K562 (cell line): ENCODE measurements at regions not wholly inside any gene's neighbourhood (a gene's known extent, or its start where the extent isn't known, plus 50 kb on each side); places are given as distances from the start of the nearest gene placed in this dataset.

Experiments used
- ATAC-seq: fragments of 200-7000 bp; cut with Tn5 transposase; 3 replicates; pipeline ENCODE4 v1.9.1; 2020; ENCODE audit warnings: moderate library complexity
- BruUV-seq: library from RNA; stranded (reverse); fragments of 400-500 nt; replicated peaks from 2 replicates; lab custom pipeline; 2021; lab: Mats Ljungman, UMichigan
- CTCF ChIA-PET: fragments of 300-600 bp; formaldehyde crosslinking; extraction: SDS; loops from one replicate; lab custom pipeline; 2021; ENCODE audit warnings: low intra/inter-chr PET ratio; lab: Yijun Ruan, JAX
- POLR2A ChIA-PET: fragments of 300-600, 350-650 bp; sonication (Branson Sonifier 250); formaldehyde crosslinking; extraction: SDS; loops from one replicate; lab custom pipeline; 2021; ENCODE audit warnings: antibody characterized with exemption, inconsistent platforms; lab: Yijun Ruan, JAX
- DNase-seq, 4 experiments: peaks; one replicate each; pipeline versions ENCODE4 v3.0.0 to v3.0.0-alpha.2; 2011 to 2018; ENCODE audit warnings: low spot score in 3 of 4, mixed read lengths in 3 of 4; ENCODE audit errors: extremely low read depth in 1 of 4
- FAIRE-seq: peaks from 2 replicates; lab custom pipeline; 2011; peaks lifted over from hg19 to GRCh38; lab: Jason Lieb, UNC
- H2AFZ ChIP-seq: 2 replicates; pipeline ENCODE4 v1.6.0; 2011; ENCODE audit warnings: low read depth, low read length, control low read depth, inconsistent platforms
- H3K27ac ChIP-seq: fragments of 200-600 bp; 3 replicates; pipeline ENCODE4 v1.8.0; 2011; ENCODE audit warnings: low read depth, mild to moderate bottlenecking, control low read depth, inconsistent platforms, low read length, moderate library complexity, mixed read lengths; ENCODE audit errors: extremely low read depth
- H3K27me3 ChIP-seq, 2 experiments: fragments of 300-600 bp in 1 of 2; 2 replicates in 1 of 2; 3 replicates in 1 of 2; pipeline versions ENCODE4 v1.6.0 to v1.8.0; 2011; ENCODE audit warnings: inconsistent platforms in 2 of 2, low read length in 2 of 2, mild to moderate bottlenecking in 1 of 2, mixed read lengths in 1 of 2, moderate library complexity in 1 of 2; ENCODE audit not compliant: control insufficient read depth in 2 of 2, insufficient read depth in 2 of 2
- H3K36me3 ChIP-seq: fragments of 300-600 bp; 3 replicates; pipeline ENCODE4 v1.8.0; 2011; ENCODE audit warnings: mild to moderate bottlenecking, low read length, inconsistent platforms; ENCODE audit not compliant: control insufficient read depth, insufficient read depth
- H3K4me1 ChIP-seq, 2 experiments: fragments of 200-600 bp in 1 of 2; replicated peaks in 1 of 2; 2 replicates in 1 of 2; 3 replicates in 1 of 2; pipeline versions ENCODE4 v1.5.1 to v1.8.0; 2011; ENCODE audit warnings: inconsistent platforms in 2 of 2, low read length in 2 of 2, mild to moderate bottlenecking in 1 of 2, mixed read lengths in 1 of 2, moderate library complexity in 1 of 2; ENCODE audit not compliant: control insufficient read depth in 2 of 2, insufficient read depth in 2 of 2
- H3K4me2 ChIP-seq: 2 replicates; pipeline ENCODE4 v1.6.1; 2011; ENCODE audit warnings: low read length, control low read depth, inconsistent platforms, mixed read lengths; ENCODE audit not compliant: insufficient read depth
- H3K4me3 ChIP-seq: fragments of 200-600 bp; sonication (generic), shearing (Covaris generic); 2 replicates; pipeline ENCODE4 v1.5.1; 2016; ENCODE audit warnings: control low read depth, inconsistent platforms
- H3K79me2 ChIP-seq: fragments of 200-600 bp; 3 replicates; pipeline ENCODE4 v1.8.0; 2011; ENCODE audit warnings: low read length, inconsistent platforms; ENCODE audit not compliant: control insufficient read depth, insufficient read depth
- H3K9ac ChIP-seq, 2 experiments: 2 replicates each; pipeline versions ENCODE4 v1.6.0 to v1.6.1; 2011; ENCODE audit warnings: low read depth in 2 of 2, low read length in 2 of 2, control low read depth in 1 of 2, inconsistent platforms in 1 of 2, mild to moderate bottlenecking in 1 of 2, mixed read lengths in 1 of 2; ENCODE audit not compliant: insufficient read depth in 1 of 2
- H3K9me1 ChIP-seq: one replicate; pipeline ENCODE4 v1.6.0; 2011; ENCODE audit warnings: inconsistent platforms, mild to moderate bottlenecking, low read length, moderate library complexity; ENCODE audit not compliant: control insufficient read depth, insufficient read depth
- H3K9me3 ChIP-seq: replicated peaks from 2 replicates; pipeline ENCODE4 v1.5.1; 2011; ENCODE audit warnings: low read depth, low read length, inconsistent platforms; ENCODE audit not compliant: control insufficient read depth, insufficient read depth
- H4K20me1 ChIP-seq: replicated peaks from 2 replicates; pipeline ENCODE4 v1.6.1; 2011; ENCODE audit warnings: low read length, inconsistent platforms, mixed read lengths; ENCODE audit not compliant: control insufficient read depth, insufficient read depth
- EHMT2 ChIP-seq: fragments of 450-650 bp; IDR thresholded peaks from 2 replicates; pipeline ENCODE4 v1.6.1; 2018; ENCODE audit warnings: antibody characterized with exemption
- EP300 ChIP-seq: IDR thresholded peaks from 2 replicates; pipeline ENCODE4 v1.6.1; 2012; ENCODE audit warnings: low read length, improper control_type of control experiment
- PML ChIP-seq: IDR thresholded peaks from 2 replicates; pipeline ENCODE4 v1.6.1; 2012; ENCODE audit warnings: low read length, inconsistent platforms
- SAP30 ChIP-seq: fragments of 200-600 bp; sonication (generic); IDR thresholded peaks from 2 replicates; pipeline ENCODE4 v1.6.1; 2012; ENCODE audit warnings: borderline replicate concordance, low read depth, mild to moderate bottlenecking, moderate library complexity, low read length, control low read depth, inconsistent platforms; ENCODE audit not compliant: insufficient read depth, poor library complexity, severe bottlenecking
- TEAD2 ChIP-seq: fragments of 450-650 bp; IDR thresholded peaks from 2 replicates; pipeline ENCODE4 v1.6.1; 2016; ENCODE audit warnings: missing genetic modification characterization, control low read depth, missing compliant biosample characterization
- ZNF354B ChIP-seq: fragments of 250-450 bp; sonication (Bioruptor Pico); IDR thresholded peaks from 2 replicates; pipeline ENCODE4 v1.4.0; 2020
- WGBS: fragments of 100-300 bp; shearing (Covaris generic); methylation state at CpG from one replicate; pipeline ENCODE4 v1.1.6; 2016; ENCODE audit warnings: low coverage, mixed read lengths; ENCODE audit not compliant: insufficient coverage; ENCODE audit errors: missing lambda C conversion rate; 5-methylcytosine and 5-hydroxymethylcytosine counted together
- in situ Hi-C: fragments of 300-500 bp; cut with MboI; formaldehyde crosslinking; loops from 4 replicates; pipeline ENCODE4 v1.15.0; 2018; ENCODE audit warnings: inconsistent platforms, mixed read lengths
- intact Hi-C: fragments of 100-400 bp; cut with micrococcal nuclease; formaldehyde crosslinking; loops from 2 replicates; pipeline ENCODE4 v1.14.2; 2022

GRCh38 chr2:167834707-167835106 is 412.7 kb downstream of the STK39 start:
- no peaks in the 10 kb centered on the region for H3K4me1 ChIP-seq
- no peak overlapping the region for H3K27ac ChIP-seq
- peaks cover 7% of the 10 kb centered on the region; the same call in 2 of the 3 replicates for H3K79me2 ChIP-seq
- no peaks in the 10 kb centered on the region for H3K9me3 ChIP-seq
- no TSS peak for BruUV-seq
- H3K4me3 ChIP-seq: no peak overlapping the region
- FAIRE-seq: no peak
- H3K4me2 ChIP-seq: no peak overlapping the region
- WGBS: 86% methylated on average over 5 of the region's 5 CpGs
- POLR2A ChIA-PET: interaction anchor here (1.2 kb wide), 1 partner anchor 14 kb away, joined by 3 read pairs; no protein-coding TSS in a partner anchor
- H3K36me3 ChIP-seq: peaks cover 42% of the 10 kb centered on the region
- CTCF ChIA-PET: no interaction called here
- no peak overlapping the region for H3K9ac ChIP-seq
- no peaks in the 10 kb centered on the region for H3K27me3 ChIP-seq
- TF ChIP-seq EP300: no peak
- no peak for TF ChIP-seq EHMT2
- TF ChIP-seq PML: no peak
- TF ChIP-seq TEAD2: no peak
- TF ChIP-seq, all 486 proteins: peak for 0
- H3K9me1 ChIP-seq: no peaks in the 10 kb centered on the region
- intact Hi-C loops: no loop called here
- no peaks in the 10 kb centered on the region for H4K20me1 ChIP-seq
- in situ Hi-C loops: no loop called here
- no peak overlapping the region for H2AFZ ChIP-seq
- DNase-seq (no peak), ATAC-seq (no peak)

GRCh38 chr2:167833294-167833693 is 414.1 kb downstream of the STK39 start:
- FAIRE-seq (no peak), DNase-seq (no peak), ATAC-seq (no peak)
- no peak overlapping the region for H3K4me3 ChIP-seq
- H4K20me1 ChIP-seq: no peaks in the 10 kb centered on the region
- H3K9me3 ChIP-seq: no peaks in the 10 kb centered on the region
- H3K36me3 ChIP-seq: peaks cover 54% of the 10 kb centered on the region
- H3K27ac ChIP-seq: no peak overlapping the region
- no peak overlapping the region for H2AFZ ChIP-seq
- no TSS peak for BruUV-seq
- WGBS: 85% methylated on average over 4 of the region's 4 CpGs
- intact Hi-C loops (no loop called here), in situ Hi-C loops (no loop called here)
- no peaks in the 10 kb centered on the region for H3K4me1 ChIP-seq
- ChIA-PET CTCF (no interaction called here), POLR2A (interaction anchor here (0.7 to 1.5 kb wide), 3 partner anchors 9 to 12 kb away, joined by 3 to 5 read pairs (median 3); no protein-coding TSS in a partner anchor)
- no peak overlapping the region for H3K9ac ChIP-seq
- H3K4me2 ChIP-seq: no peak overlapping the region
- no peak for TF ChIP-seq SAP30
- no peak for TF ChIP-seq ZNF354B (CRISPR knock-in tag)
- no peaks in the 10 kb centered on the region for H3K27me3 ChIP-seq
- H3K79me2 ChIP-seq: peaks cover 7% of the 10 kb centered on the region; the same call in 2 of the 3 replicates
- no peaks in the 10 kb centered on the region for H3K9me1 ChIP-seq
